ENCODE measurements at regions not wholly inside any gene's neighbourhood (a gene's known extent, or its start where the extent isn't known, plus 50 kb on each side); places are given as distances from the start of the nearest gene placed in this dataset.
A peak's percentile ranks its signal among the peaks of the same experiment; 100 is the strongest.
"Not testable (repeated sequence)": the region's sequence is repeated elsewhere in the genome, so short reads cannot be mapped to it uniquely, and the experiment has no call there.

DNA sequence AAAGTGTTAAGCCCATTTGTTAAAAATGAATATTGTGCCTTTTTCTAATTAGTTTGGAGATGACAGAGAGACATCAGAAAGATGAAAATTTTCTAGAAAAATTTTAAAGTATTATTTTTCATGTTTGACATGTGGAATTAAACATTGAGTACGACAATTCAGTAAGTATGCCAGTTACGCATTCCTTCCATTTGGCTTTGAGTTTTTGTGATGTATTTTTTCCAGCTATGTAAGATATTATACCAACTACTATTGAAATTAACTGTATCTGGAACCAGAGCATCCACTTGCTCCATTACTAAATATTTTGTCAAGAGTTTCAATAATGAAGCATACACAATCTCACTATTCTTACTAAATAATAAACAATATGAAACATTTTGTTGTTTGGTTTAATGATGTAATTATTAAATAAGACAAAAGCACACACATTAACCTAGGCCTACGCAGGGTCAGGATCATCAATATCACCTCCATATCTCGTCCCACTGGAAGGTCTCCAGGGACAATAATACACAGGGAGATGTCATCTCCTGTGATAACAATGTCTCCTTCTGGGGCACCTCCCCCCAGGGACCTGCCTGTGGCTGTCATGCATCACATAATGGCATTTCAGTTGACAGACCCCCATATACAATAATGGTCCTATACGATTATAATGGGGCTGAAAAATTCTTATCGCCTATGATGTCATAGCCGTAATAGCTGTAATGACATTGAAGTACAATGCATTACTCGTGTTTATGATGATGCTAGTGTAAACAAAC lies 274.1 kb downstream of the REEP3 start:
- no peak for DNase-seq

- no peak for DNase-seq
These were observed 277.6 kb downstream of the REEP3 start for GRCh38 chr10:63798599-63799498.

GRCh38 chr10:63799521-63800300 lies 278.5 kb downstream of the REEP3 start:
- DNase-seq = no peak

GRCh38 chr10:63801166-63801565 lies 280.0 kb downstream of the REEP3 start:
- DNase-seq = no peak

GRCh38 chr10:63806330-63806729 lies 285.1 kb downstream of the REEP3 start:
- no peak for DNase-seq

GRCh38 chr10:63812501-63812900 lies 291.3 kb downstream of the REEP3 start:
- DNase-seq = no peak

GRCh38 chr10:63819753-63820329 lies 298.6 kb downstream of the REEP3 start:
- DNase-seq = peak; percentile 57

GRCh38 chr10:63822496-63822895 lies 301.3 kb downstream of the REEP3 start:
- no peak for DNase-seq

DNA sequence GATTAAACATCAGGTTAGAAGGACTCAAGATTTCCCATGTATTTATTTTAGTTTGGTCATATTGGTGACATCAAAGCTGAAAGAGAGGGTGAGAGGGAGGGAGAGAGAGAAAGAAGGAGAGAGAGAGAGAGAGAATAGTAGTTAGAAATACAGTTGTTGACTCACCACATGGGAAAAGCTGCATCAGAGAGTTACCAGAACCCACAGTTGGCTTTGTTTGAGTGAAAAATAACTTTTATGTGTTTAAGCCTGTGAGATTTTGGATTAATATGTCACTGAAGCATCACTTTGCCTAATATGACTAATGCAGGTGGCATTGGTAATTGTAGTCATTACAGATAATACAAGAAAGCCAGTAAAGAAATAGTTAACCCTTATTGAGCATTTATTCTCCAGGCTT lies 303.9 kb downstream of the REEP3 start:
- DNase-seq = no peak

DNA sequence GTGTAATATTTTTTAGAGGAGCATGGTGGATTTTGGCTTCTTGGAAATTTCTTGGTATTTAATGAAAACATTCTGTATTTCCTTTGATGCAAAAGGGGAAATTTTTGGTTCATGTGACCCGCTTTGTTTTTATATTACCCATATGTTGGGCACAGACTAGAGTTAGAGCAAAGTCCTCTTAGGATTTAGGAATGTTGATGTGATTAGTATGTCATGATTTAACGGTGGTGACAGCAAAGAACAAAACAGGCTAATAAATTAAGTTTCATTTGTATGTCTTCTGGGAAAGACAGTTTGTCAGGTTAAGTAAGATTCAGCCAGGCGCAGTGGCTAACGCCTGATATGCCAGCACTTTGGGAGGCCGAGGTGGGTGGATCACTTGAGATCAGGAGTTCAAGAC lies 304.6 kb downstream of the REEP3 start:
- DNase-seq = no peak

GRCh38 chr10:63827018-63827417 lies 305.8 kb downstream of the REEP3 start:
- peak; percentile 11 for DNase-seq

DNA sequence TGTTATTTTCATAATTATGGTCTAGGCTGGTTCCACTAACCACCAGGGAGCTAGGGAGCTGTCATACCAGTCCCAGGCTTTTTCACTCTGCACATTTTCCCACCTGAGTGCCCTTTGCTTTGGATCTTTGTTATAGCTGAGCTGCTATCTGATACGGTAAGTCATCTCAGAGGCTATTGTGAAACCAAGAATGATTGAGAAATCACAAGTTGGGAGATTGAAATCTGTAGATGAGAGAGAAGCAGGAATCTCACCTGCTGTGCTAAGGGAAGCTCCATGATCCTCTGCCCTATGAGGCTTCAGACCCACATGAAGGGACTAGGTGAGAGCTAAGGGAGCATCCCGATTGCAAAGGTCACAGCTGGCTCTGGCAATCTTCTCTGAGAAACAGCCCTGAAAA lies 307.8 kb downstream of the REEP3 start:
- DNase-seq = no peak

DNA sequence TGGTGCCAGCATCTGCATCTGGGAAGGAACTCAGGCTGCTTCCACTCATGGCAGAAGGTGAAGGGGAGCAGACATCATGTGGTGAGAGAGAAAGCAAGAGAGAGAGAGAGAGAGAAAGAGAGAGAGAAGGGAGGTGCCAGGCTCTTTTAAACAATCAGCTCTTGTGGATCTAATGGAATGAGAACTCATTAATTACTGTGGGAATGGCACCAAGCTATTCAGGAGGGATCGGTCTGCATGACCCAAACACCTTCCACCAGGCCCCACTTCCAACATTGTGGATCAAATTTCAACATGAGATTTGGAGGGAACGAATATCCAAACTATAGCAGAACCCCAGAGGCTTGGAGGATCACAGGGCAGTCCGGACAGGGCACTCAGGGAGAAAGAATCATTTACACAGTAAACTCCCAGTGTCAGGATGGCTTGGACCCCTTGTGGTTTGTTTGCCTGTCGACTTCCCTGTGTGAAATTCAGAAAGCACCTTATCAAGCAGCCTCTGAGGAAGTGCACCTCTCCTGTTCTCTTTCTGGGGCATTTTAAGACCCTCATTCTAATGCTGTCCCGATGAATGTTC lies 308.5 kb downstream of the REEP3 start:
- no peak for DNase-seq

DNA sequence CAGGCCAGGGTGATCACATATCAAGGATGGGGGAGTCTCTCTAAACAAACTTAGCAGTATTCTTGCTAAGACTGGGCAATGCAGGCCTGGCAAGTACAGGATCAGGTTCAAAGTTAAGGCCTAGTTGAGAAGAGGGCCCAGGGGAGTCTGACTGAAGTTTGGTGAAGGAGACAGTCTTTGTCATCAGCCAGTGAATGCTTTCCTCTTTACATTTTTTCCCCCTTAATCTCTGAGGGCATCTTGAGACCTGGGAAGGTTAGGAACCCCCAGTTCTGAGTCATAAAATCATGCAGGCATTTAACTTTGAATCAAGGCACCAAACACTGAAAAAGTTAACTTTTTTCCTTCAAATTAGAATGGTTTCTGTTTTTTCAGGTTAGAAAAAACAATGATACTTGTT lies 311.5 kb downstream of the REEP3 start:
- DNase-seq = no peak

DNA sequence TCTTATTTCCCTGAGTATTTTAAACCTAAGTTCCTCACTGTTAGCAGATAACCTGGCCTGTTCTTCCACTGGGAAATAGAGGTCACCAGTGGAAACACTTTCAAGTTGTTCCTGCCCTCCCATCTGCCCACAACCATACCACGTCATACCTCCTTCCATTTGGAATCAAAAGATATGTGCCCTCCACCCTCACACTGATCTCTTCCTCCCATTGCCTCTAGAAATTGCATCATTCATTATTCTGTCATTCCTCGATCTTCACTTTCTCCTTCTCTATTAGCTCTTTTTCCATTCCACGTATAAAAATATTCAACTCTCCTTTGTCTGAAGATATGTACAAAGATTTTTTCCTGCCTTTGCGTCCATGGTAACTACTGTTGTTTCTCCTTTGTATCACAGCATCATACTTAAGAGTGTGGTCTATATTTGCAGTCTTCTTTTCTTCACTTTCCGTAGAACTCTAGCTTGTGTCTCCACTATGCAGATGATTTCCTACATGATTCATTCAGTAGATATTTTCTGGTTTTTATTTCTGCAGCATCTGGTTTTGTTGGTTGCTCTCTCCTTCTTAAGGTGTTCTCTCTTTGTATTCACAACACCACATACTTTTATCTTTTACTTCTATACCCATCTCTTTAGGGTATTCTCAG lies 312.3 kb downstream of the REEP3 start:
- no peak for DNase-seq

- no peak for DNase-seq
These were observed 315.7 kb downstream of the REEP3 start for GRCh38 chr10:63836666-63837442.

DNA sequence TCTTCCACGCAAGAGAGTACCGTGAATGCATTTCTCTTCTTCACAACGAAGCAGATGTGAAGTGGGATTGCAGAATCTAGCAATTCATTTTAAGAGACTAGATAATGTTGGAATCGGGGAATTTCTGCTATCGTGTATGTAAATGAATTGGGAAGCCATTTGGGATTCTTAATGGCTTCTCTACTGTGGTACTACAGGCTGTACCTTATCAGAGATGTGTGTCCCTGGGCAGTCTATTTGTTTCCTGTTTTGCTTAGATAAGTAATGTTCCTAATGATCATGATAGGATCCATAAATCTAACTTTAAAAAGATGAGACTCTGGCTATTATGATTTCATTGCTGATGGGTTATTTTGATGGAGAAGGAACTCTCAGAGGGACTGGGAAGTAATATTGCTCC lies 320.6 kb downstream of the REEP3 start:
- DNase-seq = no peak

DNA sequence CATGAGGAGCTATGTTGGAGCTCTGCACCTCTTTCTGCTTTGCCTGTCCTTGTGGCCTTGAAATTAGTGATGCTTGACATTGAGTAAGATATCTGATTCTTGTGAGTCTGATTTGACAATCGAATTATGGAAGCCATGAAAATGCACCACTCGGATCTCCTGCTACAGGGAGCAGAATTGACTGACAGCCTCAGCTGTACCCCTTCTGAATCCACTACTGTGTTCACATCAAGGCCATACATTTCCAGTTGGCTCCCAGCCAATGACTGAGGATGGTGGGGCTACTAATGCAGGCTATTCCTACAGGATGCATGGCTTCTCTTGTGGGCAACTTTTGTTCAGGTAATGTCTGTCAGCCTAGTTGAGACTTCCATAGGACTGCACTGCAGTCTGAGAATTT lies 321.9 kb downstream of the REEP3 start:
- DNase-seq = no peak

- DNase-seq = not testable (repeated sequence)
These were observed 327.7 kb downstream of the REEP3 start for GRCh38 chr10:63848871-63849270.

DNA sequence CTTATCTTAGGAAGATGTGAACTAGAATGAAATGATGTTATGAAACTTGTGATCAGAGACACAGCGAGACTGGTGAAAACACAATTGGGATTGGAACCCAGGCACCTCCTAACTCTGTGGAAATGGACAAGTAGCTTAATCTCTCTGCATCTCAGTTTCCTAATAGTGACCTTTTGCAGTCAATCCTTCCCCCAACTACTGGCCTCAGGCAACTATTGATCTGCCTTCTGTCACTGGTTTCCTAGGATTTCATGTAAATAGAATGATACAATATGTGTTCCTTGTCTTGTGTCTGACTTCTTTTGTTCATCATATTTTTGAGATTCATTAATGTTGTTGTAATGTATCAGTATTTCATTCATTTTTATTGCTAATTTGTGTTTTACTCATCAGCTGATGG lies 341.7 kb downstream of the REEP3 start:
- DNase-seq = no peak

- DNase-seq = no peak
These were observed 344.0 kb downstream of the REEP3 start for GRCh38 chr10:63865210-63865609.

Measured in suppressor macrophage treated with lipopolysaccharide for 4 hours (primary cell).